ENCODE measurements at regions not wholly inside any gene's neighbourhood (a gene's known extent, or its start where the extent isn't known, plus 50 kb on each side); places are given as distances from the start of the nearest gene placed in this dataset.

DNA sequence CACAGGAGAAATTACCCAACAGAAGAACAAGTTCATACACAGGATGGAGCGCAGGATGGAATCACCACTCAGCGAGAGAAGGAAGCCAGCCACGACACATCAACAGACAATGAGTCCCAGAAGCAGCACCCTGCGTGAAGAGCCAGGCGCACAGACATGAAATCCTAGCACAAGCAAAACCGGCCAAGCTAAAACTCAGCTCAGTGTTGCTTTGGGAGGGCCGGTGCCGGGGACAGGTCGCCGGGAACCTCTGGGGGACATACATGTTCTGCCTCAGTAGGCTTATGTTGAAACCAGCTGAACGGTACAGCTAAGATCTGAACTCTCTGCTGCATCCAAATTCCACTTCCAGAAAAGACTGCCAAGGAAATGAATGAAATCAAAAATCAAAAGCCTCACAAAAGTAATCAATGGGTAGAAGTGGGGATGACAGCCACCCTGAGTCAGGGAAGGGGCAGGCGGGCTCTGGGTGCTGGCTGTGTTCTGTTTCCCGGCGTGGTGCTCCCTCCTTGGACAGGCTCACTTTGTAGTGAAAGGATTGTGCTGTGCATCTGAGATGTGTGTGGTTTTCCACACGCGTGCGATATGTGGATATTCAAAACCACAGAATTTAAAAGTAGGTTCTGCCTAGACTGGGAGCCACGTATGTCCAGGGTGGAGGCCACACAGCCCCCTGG lies 114.7 kb downstream of the PDGFA start:
- TF ChIP-seq EZH2 (IDR thresholded peaks at IDR 0.05; ENCODE audit: borderline replicate concordance, low read depth, low read length, severe bottlenecking), result no peak
- TF ChIP-seq, protein P1, sequence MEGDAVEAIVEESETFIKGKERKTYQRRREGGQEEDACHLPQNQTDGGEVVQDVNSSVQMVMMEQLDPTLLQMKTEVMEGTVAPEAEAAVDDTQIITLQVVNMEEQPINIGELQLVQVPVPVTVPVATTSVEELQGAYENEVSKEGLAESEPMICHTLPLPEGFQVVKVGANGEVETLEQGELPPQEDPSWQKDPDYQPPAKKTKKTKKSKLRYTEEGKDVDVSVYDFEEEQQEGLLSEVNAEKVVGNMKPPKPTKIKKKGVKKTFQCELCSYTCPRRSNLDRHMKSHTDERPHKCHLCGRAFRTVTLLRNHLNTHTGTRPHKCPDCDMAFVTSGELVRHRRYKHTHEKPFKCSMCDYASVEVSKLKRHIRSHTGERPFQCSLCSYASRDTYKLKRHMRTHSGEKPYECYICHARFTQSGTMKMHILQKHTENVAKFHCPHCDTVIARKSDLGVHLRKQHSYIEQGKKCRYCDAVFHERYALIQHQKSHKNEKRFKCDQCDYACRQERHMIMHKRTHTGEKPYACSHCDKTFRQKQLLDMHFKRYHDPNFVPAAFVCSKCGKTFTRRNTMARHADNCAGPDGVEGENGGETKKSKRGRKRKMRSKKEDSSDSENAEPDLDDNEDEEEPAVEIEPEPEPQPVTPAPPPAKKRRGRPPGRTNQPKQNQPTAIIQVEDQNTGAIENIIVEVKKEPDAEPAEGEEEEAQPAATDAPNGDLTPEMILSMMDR (IDR thresholded peaks at IDR 0.05; ENCODE audit: borderline replicate concordance, extremely low read depth, low read length, poor library complexity, severe bottlenecking), result no peak
